ENCODE measurements at regions not wholly inside any gene's neighbourhood (a gene's known extent, or its start where the extent isn't known, plus 50 kb on each side); places are given as distances from the start of the nearest gene placed in this dataset.

DNA sequence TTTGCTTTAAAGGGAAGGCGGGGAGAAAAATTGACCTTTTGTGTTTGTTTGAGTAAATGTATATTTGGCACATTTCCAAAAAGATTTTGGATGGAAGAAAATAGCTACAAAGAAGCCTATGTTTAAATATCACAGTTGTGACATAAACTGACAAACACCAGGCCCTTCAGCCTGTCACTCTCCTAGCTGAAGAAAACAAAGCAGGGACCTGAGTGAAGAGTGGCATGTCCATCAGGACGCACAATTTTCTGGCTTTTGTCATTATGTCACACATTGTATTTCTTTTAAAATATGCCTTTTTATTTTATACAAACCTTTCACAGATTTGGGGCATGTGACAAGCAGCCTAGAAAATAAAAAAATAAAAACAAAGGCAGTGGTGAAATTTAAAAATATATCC, 241.2 kb downstream of the OGFRL1 start:
- Histone ChIP-seq H3K4me2 (ENCODE audit: low read length) (no peak overlapping the region), H3K27me3 (ENCODE audit: insufficient read depth, low read length) (no peaks in the 10 kb centered on the region), H3K9ac (ENCODE audit: low read length) (no peak overlapping the region), H2AFZ (ENCODE audit: low read depth, low read length, poor library complexity, severe bottlenecking) (no peak overlapping the region), H3K79me2 (ENCODE audit: insufficient read depth, low read length) (no peaks in the 10 kb centered on the region), H3K36me3 (ENCODE audit: control insufficient read depth in 1 of 2, insufficient read depth in 2 of 2, low read length in 2 of 2) (no peaks in the 10 kb centered on the region), H3K9me2 (ENCODE audit: insufficient read depth) (no peaks in the 10 kb centered on the region), H3K4me1 (ENCODE audit: control insufficient read depth in 1 of 2, insufficient read depth in 2 of 2, low read length in 2 of 2) (no peaks in the 10 kb centered on the region), H3K9me3 (ENCODE audit: control insufficient read depth in 1 of 2, insufficient read depth in 1 of 2, low read depth in 1 of 2, low read length in 2 of 2) (no peaks in the 10 kb centered on the region), H3K4me3 (replicated peaks in 1 of 2; ENCODE audit: low read depth in 1 of 2, low read length in 2 of 2) (no peak overlapping the region), H3K27ac (ENCODE audit: low read depth, low read length) (no peak overlapping the region), H4K20me1 (ENCODE audit: insufficient read depth) (no peaks in the 10 kb centered on the region)
- no TSS peak for BruUV-seq (replicated peaks)
- ChIA-PET CTCF (no interaction called here), POLR2A (no interaction called here), RAD21 (ENCODE audit: low non-redundant PET in 1 of 2, low total read pairs in 2 of 2, uncharacterized antibody in 2 of 2, unreplicated experiment in 2 of 2) (no interaction called here)
- TF ChIP-seq ELF1 (IDR thresholded peaks at IDR 0.05; ENCODE audit: borderline replicate concordance, low read depth) (no peak), JUND (IDR thresholded peaks at IDR 0.05) (no peak), EZH2phosphoT487 (IDR thresholded peaks at IDR 0.05; ENCODE audit: borderline replicate concordance) (no peak), SRF (IDR thresholded peaks at IDR 0.05; ENCODE audit: low read depth) (no peak), ZFX (IDR thresholded peaks at IDR 0.05) (no peak), FOSL1 (IDR thresholded peaks at IDR 0.05; ENCODE audit: low read depth) (no peak)
- TF ChIP-seq, protein P1, sequence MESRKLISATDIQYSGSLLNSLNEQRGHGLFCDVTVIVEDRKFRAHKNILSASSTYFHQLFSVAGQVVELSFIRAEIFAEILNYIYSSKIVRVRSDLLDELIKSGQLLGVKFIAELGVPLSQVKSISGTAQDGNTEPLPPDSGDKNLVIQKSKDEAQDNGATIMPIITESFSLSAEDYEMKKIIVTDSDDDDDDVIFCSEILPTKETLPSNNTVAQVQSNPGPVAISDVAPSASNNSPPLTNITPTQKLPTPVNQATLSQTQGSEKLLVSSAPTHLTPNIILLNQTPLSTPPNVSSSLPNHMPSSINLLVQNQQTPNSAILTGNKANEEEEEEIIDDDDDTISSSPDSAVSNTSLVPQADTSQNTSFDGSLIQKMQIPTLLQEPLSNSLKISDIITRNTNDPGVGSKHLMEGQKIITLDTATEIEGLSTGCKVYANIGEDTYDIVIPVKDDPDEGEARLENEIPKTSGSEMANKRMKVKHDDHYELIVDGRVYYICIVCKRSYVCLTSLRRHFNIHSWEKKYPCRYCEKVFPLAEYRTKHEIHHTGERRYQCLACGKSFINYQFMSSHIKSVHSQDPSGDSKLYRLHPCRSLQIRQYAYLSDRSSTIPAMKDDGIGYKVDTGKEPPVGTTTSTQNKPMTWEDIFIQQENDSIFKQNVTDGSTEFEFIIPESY (IDR thresholded peaks at IDR 0.05; ENCODE audit: extremely low read depth, insufficient replicate concordance, low read length) = no peak
- TF ChIP-seq, protein P2, sequence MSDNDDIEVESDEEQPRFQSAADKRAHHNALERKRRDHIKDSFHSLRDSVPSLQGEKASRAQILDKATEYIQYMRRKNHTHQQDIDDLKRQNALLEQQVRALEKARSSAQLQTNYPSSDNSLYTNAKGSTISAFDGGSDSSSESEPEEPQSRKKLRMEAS (IDR thresholded peaks at IDR 0.05) = no peak
- DNase-seq (ENCODE audit: low read depth, low spot score) (no peak), ATAC-seq (no peak)
- intact Hi-C loops (cut with micrococcal nuclease) = loop anchor here (5.0 kb wide), 1 partner anchor 1653 kb away; no protein-coding TSS in a partner anchor

DNA sequence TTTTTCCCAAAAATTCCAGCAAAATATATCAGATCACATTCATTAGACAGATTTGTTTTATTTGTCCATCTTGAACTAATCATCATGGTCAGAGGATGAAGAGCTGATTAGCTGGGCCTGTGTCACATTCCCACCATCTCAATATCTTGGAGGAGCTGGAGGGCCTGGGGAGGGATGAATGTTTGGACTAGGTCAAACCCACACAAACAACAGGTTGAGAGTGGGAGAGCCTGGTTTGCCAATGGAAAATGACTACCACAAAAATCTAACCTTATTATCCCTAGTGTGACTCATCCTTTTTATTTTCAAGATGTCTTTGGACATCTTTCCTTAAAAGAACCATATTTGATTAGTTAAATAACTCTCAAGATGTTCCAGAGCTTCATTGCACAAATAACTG, 242.4 kb downstream of the OGFRL1 start:
- no peak overlapping the region for H2AFZ ChIP-seq (ENCODE audit: low read depth, low read length, poor library complexity, severe bottlenecking)
- ChIA-PET CTCF (no interaction called here), RAD21 (ENCODE audit: low non-redundant PET in 1 of 2, low total read pairs in 2 of 2, uncharacterized antibody in 2 of 2, unreplicated experiment in 2 of 2) (no interaction called here), POLR2A (no interaction called here)
- ATAC-seq = no peak
- no peak overlapping the region for H3K4me2 ChIP-seq (ENCODE audit: low read length)
- no peaks in the 10 kb centered on the region for H3K9me3 ChIP-seq (ENCODE audit: control insufficient read depth in 1 of 2, insufficient read depth in 1 of 2, low read depth in 1 of 2, low read length in 2 of 2)
- H3K4me1 ChIP-seq (ENCODE audit: control insufficient read depth in 1 of 2, insufficient read depth in 2 of 2, low read length in 2 of 2) = no peaks in the 10 kb centered on the region
- no TSS peak for BruUV-seq (replicated peaks)
- H3K36me3 ChIP-seq (ENCODE audit: control insufficient read depth in 1 of 2, insufficient read depth in 2 of 2, low read length in 2 of 2) = no peaks in the 10 kb centered on the region
- H3K79me2 ChIP-seq (ENCODE audit: insufficient read depth, low read length) = no peaks in the 10 kb centered on the region
- no peaks in the 10 kb centered on the region for H3K27me3 ChIP-seq (ENCODE audit: insufficient read depth, low read length)
- no peak overlapping the region for H3K27ac ChIP-seq (ENCODE audit: low read depth, low read length)
- H3K9ac ChIP-seq (ENCODE audit: low read length) = no peak overlapping the region
- H3K9me2 ChIP-seq (ENCODE audit: insufficient read depth) = no peaks in the 10 kb centered on the region
- no peaks in the 10 kb centered on the region for H4K20me1 ChIP-seq (ENCODE audit: insufficient read depth)
- H3K4me3 ChIP-seq (replicated peaks in 1 of 2; ENCODE audit: low read depth in 1 of 2, low read length in 2 of 2) = no peak overlapping the region
- no peak for DNase-seq (ENCODE audit: low read depth, low spot score)
- intact Hi-C loops (cut with micrococcal nuclease) = loop anchor here (5.0 kb wide), 1 partner anchor 1651 kb away; no protein-coding TSS in a partner anchor
- TF ChIP-seq, protein P3, sequence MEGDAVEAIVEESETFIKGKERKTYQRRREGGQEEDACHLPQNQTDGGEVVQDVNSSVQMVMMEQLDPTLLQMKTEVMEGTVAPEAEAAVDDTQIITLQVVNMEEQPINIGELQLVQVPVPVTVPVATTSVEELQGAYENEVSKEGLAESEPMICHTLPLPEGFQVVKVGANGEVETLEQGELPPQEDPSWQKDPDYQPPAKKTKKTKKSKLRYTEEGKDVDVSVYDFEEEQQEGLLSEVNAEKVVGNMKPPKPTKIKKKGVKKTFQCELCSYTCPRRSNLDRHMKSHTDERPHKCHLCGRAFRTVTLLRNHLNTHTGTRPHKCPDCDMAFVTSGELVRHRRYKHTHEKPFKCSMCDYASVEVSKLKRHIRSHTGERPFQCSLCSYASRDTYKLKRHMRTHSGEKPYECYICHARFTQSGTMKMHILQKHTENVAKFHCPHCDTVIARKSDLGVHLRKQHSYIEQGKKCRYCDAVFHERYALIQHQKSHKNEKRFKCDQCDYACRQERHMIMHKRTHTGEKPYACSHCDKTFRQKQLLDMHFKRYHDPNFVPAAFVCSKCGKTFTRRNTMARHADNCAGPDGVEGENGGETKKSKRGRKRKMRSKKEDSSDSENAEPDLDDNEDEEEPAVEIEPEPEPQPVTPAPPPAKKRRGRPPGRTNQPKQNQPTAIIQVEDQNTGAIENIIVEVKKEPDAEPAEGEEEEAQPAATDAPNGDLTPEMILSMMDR (IDR thresholded peaks at IDR 0.05 in 2 of 3, conservative IDR thresholded peaks at IDR 0.05 in 1 of 3; ENCODE audit: borderline replicate concordance in 1 of 3, insufficient read depth in 1 of 3, low read depth in 2 of 3, low read length in 2 of 3) = no peak
- no peak for TF ChIP-seq EGR1 (IDR thresholded peaks at IDR 0.05; ENCODE audit: low read depth)
- no peak for TF ChIP-seq SP1 (IDR thresholded peaks at IDR 0.05; ENCODE audit: low read depth)
- TF ChIP-seq, protein P1 (IDR thresholded peaks at IDR 0.05; ENCODE audit: extremely low read depth, insufficient replicate concordance, low read length) = no peak

Measured in HCT116 (cell line).